Uterus (tissue), 3 donors: ENCODE measurements at regions not wholly inside any gene's neighbourhood (a gene's known extent, or its start where the extent isn't known, plus 50 kb on each side); places are given as distances from the start of the nearest gene placed in this dataset.

ENCODE experiments used
- DNase-seq, 2 donors: peaks; one replicate each; pipeline ENCODE4 v3.0.0-alpha.2; 2019 to 2020
- H3K27ac ChIP-seq, 2 donors: fragments of 200-600 bp; sonication (generic); 1 replicate in 1 of 2; 2 replicates in 1 of 2; pipeline ENCODE4 v1.5.1; 2016 to 2018
- H3K27me3 ChIP-seq, 2 donors: fragments of 200-600 bp; sonication (generic); one replicate each; pipeline ENCODE4 v1.5.1; 2018 to 2019; ENCODE audit warnings: control low read depth in 1 of 2
- H3K36me3 ChIP-seq, 2 donors: fragments of 200-600 bp; sonication (generic); one replicate each; pipeline ENCODE4 v1.5.1; 2019; ENCODE audit warnings: control low read depth in 1 of 2
- H3K4me1 ChIP-seq, 2 donors: fragments of 200-600 bp; sonication (generic); one replicate each; pipeline ENCODE4 v1.5.1; 2018 to 2019; ENCODE audit warnings: control low read depth in 1 of 2
- H3K4me3 ChIP-seq, 2 donors: fragments of 200-600 bp; sonication (generic); 1 replicate in 1 of 2; 2 replicates in 1 of 2; pipeline ENCODE4 v1.5.1; 2018 to 2019; ENCODE audit warnings: mild to moderate bottlenecking in 1 of 2
- H3K9me3 ChIP-seq, 2 donors: fragments of 200-600 bp; sonication (generic); one replicate each; pipeline ENCODE4 v1.5.1; 2019; ENCODE audit warnings: control low read depth in 1 of 2
- CTCF ChIP-seq, 4 experiments: fragments of 200-600 bp in 2 of 4; fragments of 450-650 bp in 2 of 4; sonication (generic) in 2 of 4; IDR thresholded peaks; one replicate each; pipeline ENCODE4 v1.5.1; 2016 to 2019; ENCODE audit warnings: antibody characterized with exemption in 4 of 4, mild to moderate bottlenecking in 2 of 4, moderate library complexity in 1 of 4
- POLR2A ChIP-seq, 2 donors: fragments of 450-650 bp; IDR thresholded peaks; one replicate each; pipeline ENCODE4 v1.6.1; 2016; ENCODE audit warnings: antibody characterized with exemption in 2 of 2, mild to moderate bottlenecking in 1 of 2, moderate library complexity in 1 of 2
- intact Hi-C: fragments of 100-400 bp; cut with DNase I; formaldehyde crosslinking; loops from one replicate; pipeline ENCODE4 v1.15.1; 2023; ENCODE audit warnings: low total_unique reads
- donor health status: DM: yes; HTN: yes; CAD: no.

- no peak overlapping the region for H3K27ac ChIP-seq
- DNase-seq = no peak
- peak in 2 of 4 experiments; percentile 9 to 17 for TF ChIP-seq CTCF (IDR thresholded peaks at IDR 0.05)
- TF ChIP-seq POLR2A (IDR thresholded peaks at IDR 0.05) = no peak
- H3K9me3 ChIP-seq = no peaks in the 10 kb centered on the region
- H3K4me1 ChIP-seq = no peaks in the 10 kb centered on the region
- no peaks in the 10 kb centered on the region for H3K36me3 ChIP-seq
- H3K4me3 ChIP-seq = no peak overlapping the region
- intact Hi-C loops = no loop called here
- H3K27me3 ChIP-seq = no peaks in the 10 kb centered on the region
These were observed 153.8 kb downstream of the GNAI1 start for GRCh38 chr7:80288175-80289122.

- TF ChIP-seq CTCF (IDR thresholded peaks at IDR 0.05) (no peak), POLR2A (IDR thresholded peaks at IDR 0.05) (no peak)
- no peaks in the 10 kb centered on the region for H3K4me1 ChIP-seq
- intact Hi-C loops = no loop called here
- DNase-seq = no peak
- H3K36me3 ChIP-seq = no peaks in the 10 kb centered on the region
- H3K9me3 ChIP-seq = no peaks in the 10 kb centered on the region
- H3K4me3 ChIP-seq = no peak overlapping the region
- H3K27ac ChIP-seq = no peak overlapping the region
- no peaks in the 10 kb centered on the region for H3K27me3 ChIP-seq
These were observed 153.0 kb downstream of the GNAI1 start for GRCh38 chr7:80287400-80288174.

GRCh38 chr7:80286611-80287010 is 152.0 kb downstream of the GNAI1 start:
- Histone ChIP-seq H3K27me3 (no peaks in the 10 kb centered on the region), H3K27ac (no peak overlapping the region), H3K9me3 (no peaks in the 10 kb centered on the region), H3K4me3 (no peak overlapping the region), H3K36me3 (no peaks in the 10 kb centered on the region), H3K4me1 (no peaks in the 10 kb centered on the region)
- DNase-seq = no peak
- intact Hi-C loops = no loop called here
- no peak for TF ChIP-seq POLR2A (IDR thresholded peaks at IDR 0.05)

GRCh38 chr7:80284855-80285254 is 150.2 kb downstream of the GNAI1 start:
- Histone ChIP-seq H3K27ac (no peak overlapping the region), H3K4me3 (no peak overlapping the region), H3K27me3 (no peaks in the 10 kb centered on the region), H3K9me3 (no peaks in the 10 kb centered on the region), H3K36me3 (no peaks in the 10 kb centered on the region), H3K4me1 (no peaks in the 10 kb centered on the region)
- intact Hi-C loops = no loop called here
- TF ChIP-seq POLR2A (IDR thresholded peaks at IDR 0.05) = no peak
- TF ChIP-seq CTCF (IDR thresholded peaks at IDR 0.05) = no peak
- no peak for DNase-seq

- Histone ChIP-seq H3K9me3 (no peaks in the 10 kb centered on the region), H3K27ac (peak overlapping the region in 1 of 2 donors; percentile 73), H3K27me3 (no peaks in the 10 kb centered on the region), H3K4me3 (no peak overlapping the region), H3K36me3 (no peaks in the 10 kb centered on the region), H3K4me1 (no peaks in the 10 kb centered on the region)
- TF ChIP-seq CTCF (IDR thresholded peaks at IDR 0.05) (no peak), POLR2A (IDR thresholded peaks at IDR 0.05) (no peak)
- intact Hi-C loops = no loop called here
- peak; percentile 27 to 40 for DNase-seq
These were observed 145.1 kb downstream of the GNAI1 start for GRCh38 chr7:80279760-80280159.
